Right ventricle myocardium inferior (tissue), 1 donor: ENCODE measurements at regions not wholly inside any gene's neighbourhood (a gene's known extent, or its start where the extent isn't known, plus 50 kb on each side); places are given as distances from the start of the nearest gene placed in this dataset.

Source experiments
- ATAC-seq: fragments of 200-7000 bp; cut with Tn5 transposase; one replicate; pipeline ENCODE4 v1.9.1; 2020; ENCODE audit warnings: mild to moderate bottlenecking, moderate library complexity
- DNase-seq: peaks from one replicate; pipeline ENCODE4 v3.0.0; 2021; ENCODE audit errors: missing footprints
- intact Hi-C: fragments of 100-400 bp; cut with DNase I; formaldehyde crosslinking; loops from one replicate; pipeline ENCODE4 v1.11.0; 2022
- donor health status: DM: no; HTN: yes; CAD: no; lungs with severe emphysema.

DNA sequence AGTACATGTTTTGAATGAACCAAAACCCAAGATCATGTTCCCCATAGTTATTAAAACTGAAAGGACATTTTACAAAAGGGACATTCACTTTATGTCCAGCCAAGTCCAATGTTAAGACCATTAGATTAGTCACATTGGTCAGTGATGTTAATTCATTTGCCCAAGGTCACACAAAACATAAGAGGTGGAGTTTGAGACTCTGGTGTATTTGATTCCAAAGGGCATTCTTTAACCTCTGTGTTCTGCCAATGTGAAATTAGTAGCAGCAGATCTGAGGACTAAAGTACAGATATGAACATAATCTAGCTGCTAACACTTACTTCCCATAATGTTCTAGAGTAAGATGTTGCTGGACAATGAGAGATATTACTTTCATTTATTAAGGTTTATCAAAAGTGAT, 425.6 kb downstream of the TUSC7 start:
- DNase-seq: no peak
- intact Hi-C loops: no loop called here
- no peak for ATAC-seq

DNA sequence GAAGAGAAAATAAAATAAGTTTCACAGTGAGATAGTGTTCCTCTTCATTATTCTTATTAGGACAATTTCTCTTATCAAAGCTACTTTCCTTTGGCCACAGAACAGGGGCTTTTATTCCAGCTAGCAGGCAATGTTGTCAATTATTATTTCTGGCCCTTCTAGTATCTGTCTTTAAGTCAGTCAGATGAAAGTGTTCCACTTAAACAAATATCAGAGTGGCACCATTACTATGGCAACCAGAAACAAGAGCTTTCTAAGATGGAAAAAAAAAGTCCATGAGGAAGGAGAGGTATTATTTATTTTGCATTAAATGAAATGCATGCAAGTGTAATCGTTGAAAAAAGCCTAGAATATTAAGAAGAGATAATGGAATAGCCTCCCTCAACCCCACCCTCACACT, 426.4 kb downstream of the TUSC7 start:
- no peak for DNase-seq
- no peak for ATAC-seq
- intact Hi-C loops: no loop called here

DNA sequence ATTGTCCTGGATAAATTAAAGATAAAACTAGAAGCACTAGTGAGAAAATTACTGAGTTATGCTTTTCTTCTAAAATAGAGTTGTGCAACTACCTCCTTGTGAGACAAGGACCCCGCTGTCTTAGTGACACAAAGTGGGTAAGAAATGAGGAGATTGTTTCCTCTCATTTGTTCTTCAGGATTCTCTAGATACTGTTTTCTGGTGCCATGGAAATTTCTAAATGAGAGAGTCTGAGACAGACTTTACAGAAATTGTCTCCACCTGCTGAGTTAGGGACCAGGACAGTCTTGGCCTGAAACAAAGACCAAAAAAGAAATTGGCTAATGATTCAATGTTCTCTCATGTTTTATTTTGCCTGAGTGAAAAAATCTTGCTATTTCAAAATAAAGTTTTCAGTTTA, 427.5 kb downstream of the TUSC7 start:
- no peak for ATAC-seq
- DNase-seq: no peak
- intact Hi-C loops: no loop called here

DNA sequence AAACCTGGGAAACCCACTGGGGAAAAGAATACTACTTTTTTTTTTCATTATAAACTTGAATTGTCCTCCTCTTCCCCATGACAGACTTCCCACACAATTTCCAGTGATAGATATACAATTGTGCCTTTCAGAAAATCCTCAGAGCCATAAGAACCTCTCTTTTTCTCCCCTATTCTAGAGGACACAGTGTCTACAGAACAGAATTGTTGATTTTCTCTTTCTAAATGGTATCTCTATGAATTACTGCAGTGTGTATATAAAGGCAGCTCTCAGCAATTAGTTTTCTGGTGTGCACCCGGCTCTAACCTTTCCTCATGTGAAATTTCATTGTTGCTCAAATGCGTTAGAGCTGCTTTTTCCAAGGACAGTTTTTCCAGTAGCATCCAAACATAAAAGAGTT, 430.1 kb downstream of the TUSC7 start:
- ATAC-seq (no peak), DNase-seq (no peak)
- intact Hi-C loops: no loop called here

DNA sequence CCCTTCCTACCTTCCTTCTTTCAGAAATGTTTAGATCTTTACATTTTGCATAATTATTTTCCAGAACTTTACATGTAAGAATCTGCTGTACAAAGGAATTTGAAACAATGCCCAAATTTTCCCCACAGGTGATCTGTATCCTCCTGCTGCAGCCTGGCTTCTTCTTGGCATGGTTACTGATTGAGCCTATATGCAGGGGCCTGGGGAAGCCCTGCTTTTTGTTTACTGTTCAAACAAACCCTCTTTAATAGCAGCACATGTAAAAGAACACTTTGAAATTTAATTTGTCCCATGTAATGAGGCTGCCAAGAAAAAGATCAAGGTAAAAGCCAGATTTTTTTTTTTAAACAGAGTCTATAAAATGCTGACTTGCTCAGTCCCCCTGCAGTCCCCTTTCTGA, 432.2 kb downstream of the TUSC7 start:
- intact Hi-C loops: no loop called here
- no peak for DNase-seq
- ATAC-seq: no peak

DNA sequence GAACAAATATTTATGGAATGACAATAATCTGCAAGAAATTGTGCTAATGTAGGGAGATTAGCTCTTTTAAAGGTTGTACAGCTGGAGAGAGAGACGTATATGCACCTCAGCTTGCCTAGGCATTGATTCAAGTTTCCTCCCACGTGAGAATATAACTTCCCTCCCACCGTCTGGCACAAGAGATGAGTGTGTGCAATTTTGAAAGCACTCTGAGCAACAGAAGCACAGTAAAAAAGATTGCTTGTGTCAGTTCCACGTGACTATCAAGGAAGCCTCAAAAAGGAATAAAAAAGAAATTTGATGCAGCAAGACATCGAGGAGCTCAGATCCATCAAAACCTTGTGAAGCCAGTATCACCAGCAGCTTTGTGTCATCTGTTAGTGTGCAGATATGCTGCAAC, 435.3 kb downstream of the TUSC7 start:
- ATAC-seq: no peak
- DNase-seq: no peak
- intact Hi-C loops: no loop called here

DNA sequence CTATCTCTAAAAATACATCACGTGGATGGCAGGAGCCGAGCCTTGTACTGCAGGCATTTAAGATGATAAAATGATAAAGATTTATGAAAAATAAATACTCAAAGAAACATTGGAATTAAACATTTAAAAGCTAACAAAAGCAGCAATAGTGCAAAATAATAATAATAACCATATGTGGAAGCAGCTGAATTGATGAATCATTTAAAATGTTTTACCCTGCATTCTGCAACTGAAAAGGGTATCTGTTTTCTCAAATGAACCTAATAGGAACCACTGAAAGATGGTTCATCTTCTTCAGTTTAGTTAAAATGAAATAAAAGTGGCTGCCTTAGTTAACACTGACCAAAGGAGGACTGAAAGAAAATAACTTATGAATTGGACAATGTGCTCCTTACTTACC, 436.1 kb downstream of the TUSC7 start:
- DNase-seq (no peak), ATAC-seq (no peak)
- intact Hi-C loops: no loop called here

DNA sequence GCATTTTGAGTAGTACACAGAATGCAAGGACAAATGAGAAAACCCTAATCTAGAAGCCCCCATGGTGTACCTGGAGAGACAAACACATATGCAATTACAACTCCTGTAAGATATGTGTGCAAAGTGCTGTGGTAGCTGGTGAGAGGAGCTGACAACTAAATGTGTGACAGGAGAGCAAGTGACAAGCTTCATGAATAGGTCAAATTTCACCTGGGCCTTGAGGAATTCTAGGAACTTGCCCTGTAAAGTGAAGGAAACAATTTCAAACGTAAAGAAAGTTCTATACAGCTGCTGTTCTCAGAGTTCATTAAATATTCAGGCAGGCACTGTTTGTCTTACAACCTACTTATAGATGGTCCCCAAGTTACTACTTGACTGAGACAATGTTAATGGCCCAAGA, 437.0 kb downstream of the TUSC7 start:
- ATAC-seq (no peak), DNase-seq (no peak)
- intact Hi-C loops: no loop called here

DNA sequence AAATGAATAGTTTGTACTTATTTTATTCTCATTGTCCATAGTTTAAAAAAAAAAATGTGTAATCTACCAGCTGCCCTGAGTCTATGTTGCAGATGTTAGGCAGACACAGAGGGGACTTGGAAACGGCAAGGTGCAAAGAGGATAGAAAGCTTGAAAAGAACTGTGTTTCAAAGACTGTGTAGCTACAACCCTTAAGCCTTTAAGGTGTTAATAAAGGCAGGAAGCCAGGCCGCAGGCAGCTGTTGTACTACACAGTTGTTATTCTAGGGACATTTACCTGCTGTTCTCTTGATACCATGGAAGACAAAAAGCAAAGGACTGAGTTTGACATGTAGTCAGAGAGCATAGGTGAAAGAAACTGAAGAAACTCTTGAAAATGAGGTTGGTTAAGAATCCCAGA, 440.0 kb downstream of the TUSC7 start:
- intact Hi-C loops: no loop called here
- no peak for ATAC-seq
- no peak for DNase-seq

DNA sequence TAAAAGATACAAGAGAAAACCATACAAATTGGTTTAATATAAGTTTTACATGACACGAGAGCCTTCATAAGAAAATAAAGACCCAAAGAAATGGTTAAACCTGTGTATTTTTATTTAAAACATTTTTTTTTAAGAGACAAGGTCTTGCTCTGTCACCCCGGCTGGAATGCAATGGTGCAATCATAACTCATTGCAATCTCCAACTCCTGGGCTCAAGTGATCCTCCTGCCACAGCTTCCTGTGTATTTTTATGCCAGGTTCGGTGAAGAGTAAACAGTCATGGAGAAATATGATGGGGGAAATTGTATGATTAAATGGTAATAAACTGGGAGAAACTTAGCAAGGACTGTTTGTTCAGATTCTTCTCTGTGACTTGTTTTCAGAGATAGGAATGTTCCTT, 441.0 kb downstream of the TUSC7 start:
- ATAC-seq: no peak
- intact Hi-C loops: no loop called here
- DNase-seq: no peak

DNA sequence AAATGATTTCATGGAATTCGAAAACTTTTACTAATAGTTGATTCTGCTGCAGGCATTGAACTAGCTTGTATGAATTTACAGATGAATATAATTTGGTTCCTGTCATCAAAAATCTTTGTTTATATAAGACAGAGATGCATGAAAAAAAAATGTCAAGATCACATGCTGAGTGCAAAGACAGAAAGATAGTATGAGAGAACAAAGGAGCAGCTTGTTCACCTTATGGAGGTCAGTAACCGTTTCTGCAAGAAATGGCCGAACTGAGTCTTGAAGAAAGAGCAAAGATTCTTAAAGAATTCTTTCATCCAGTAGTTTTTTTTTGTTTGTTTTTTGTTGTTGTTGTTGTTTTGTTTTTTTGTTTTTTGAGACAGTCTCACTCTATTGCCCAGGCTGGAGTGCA, 450.6 kb downstream of the TUSC7 start:
- DNase-seq (no peak), ATAC-seq (no peak)
- intact Hi-C loops: no loop called here

DNA sequence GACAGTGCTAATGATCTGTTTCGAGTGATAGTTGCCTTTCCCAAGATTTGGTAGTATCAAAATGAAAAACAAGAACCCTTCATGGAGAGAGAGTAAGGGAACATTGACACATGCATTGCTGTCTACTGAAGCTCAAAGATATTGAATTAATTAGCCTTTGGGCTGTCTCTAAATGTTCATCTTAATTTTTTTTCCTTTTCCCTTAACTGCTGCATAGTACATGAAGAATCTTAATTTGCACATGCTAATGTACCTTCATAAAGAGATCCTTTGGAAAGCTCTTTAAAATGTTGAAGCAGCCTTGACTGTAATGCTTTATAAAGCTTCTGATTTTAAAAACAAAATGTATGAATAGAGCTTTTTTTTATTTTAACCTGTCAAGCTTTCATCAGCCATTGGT, 452.2 kb downstream of the TUSC7 start:
- no peak for DNase-seq
- intact Hi-C loops: no loop called here
- ATAC-seq: no peak

DNA sequence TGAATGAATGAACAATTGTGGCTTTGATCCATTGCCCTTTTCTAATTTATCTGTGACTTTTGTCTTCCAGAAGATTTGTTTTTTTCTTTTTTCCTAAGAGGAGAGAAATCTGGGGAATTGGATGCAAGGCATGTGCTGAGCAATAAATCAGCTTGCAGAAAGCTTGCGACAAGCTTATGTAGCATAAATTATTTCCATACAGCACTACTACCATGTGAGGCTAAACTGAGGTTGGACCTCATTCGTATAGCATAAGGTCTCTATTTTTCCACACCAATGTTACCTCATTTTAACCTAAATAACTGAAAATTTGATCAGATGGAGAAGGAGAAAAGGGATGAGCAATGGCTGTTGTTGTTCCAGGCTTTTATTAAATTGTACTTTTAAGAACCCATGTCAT, 455.6 kb downstream of the TUSC7 start:
- DNase-seq (no peak), ATAC-seq (no peak)
- intact Hi-C loops: no loop called here

DNA sequence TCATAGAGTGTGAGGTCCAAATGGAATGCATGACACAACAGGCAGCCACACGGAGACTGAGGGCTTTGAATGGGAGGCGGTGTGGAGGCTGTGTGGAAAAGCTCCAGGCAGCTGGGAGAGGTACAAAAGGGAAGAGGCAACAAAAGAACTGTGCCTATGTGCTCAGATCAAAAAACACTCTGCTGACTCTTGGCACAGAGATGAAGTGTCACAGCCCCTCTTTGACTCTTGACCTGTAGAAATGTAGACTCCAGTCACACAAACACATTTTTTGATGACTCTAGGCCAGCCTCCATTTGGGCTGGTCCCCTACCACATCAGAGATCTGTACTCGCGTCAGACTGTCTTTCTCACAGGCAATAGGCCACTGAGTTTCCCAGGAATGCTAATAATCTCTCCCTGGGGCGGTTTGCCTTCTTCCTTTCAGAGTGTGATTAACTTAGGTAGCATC, 456.0 kb downstream of the TUSC7 start:
- ATAC-seq: no peak
- no peak for DNase-seq
- intact Hi-C loops: no loop called here

DNA sequence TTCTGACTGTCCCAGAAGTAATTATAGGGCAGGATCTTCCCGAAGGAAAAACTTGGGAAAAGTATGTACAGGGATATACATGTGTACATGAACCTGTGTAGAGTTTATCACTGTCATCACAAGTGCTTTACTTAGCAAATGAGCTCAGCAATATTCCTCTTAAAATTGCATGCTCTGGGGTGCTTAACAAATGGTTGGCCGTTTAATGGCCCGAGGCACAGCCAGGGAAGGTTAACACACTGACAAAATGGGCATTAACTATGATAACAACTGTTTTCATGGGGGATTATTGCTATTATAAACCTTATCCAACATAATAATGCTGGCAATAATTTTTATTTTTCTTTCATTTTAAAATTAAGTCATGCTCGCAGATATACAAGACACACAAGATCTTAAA, 459.3 kb downstream of the TUSC7 start:
- ATAC-seq (no peak), DNase-seq (no peak)
- intact Hi-C loops: no loop called here

DNA sequence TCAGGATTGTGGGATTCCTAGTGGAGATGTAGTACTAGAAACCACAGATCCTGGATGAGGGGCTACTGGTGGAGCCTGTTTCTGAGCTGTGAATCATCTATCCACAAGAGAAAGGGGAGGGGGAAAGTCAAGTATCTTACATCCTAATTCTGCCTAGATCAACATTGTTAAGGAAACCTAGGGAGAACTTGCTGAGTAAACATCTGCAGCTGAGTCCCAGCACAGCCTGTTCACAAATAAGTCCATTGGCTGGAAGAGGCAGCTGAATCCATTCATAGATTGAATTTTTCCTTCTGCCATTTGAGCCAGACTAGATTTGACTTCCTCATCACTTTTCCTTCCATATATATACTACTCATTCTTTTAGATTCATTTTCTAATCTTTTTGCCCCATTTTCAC, 460.5 kb downstream of the TUSC7 start:
- DNase-seq: no peak
- no peak for ATAC-seq
- intact Hi-C loops: no loop called here

DNA sequence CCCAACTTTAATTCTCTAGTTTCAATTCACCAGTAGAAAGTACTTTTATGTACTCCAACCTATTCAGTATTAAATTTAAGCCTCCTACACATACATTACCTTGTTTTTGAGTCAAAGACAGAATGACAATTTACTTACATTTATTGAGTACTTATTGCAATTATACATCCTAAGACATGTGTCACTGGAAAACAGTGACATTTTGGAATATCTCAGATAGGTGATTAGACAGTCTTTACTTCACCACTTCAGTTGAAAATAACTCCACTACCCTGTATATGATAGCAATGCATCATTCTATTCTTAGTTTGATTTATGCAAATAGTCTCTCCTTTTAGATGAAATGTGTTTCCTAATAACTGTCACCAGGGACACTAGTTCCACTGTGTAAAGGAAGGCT, 461.5 kb downstream of the TUSC7 start:
- DNase-seq (no peak), ATAC-seq (no peak)
- intact Hi-C loops: no loop called here

DNA sequence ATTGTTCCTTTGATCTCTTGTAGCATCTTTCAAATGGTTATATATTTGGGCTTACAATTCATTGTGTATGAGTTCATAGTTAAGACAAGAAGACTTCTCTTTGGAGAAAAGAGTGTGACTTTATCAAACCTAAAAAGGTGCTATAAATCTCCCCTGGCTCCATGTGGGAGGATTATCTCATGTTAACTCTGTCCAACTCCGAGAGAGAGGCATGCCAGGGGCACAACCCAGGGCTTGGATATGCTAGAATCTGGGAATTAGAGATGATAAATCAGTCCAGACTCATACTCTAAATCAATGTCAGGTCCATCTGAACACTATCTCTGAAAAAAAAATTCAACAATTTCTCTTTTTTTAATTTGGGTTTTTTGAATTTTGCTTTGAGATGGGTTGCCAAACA, 462.8 kb downstream of the TUSC7 start:
- intact Hi-C loops: no loop called here
- DNase-seq (no peak), ATAC-seq (no peak)

DNA sequence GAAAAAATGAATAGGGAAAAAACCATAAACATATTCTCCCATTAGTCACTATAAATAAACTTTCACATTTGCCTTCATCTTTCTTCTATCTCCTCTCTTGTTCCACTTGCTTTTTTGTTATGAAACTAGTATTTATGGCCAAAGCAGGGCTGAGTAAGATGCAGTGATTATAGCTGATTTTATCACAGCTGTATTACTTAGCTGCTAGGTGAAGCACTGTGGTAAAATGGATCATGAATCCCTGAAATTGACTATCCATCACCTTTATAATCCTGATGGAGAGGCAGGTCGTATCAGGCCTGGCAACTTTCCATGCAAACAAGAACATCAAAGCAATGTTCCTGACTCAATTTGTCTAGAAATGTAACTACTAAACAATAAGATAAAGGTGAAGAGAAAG, 471.6 kb downstream of the TUSC7 start:
- no peak for DNase-seq
- ATAC-seq: no peak
- intact Hi-C loops: no loop called here

DNA sequence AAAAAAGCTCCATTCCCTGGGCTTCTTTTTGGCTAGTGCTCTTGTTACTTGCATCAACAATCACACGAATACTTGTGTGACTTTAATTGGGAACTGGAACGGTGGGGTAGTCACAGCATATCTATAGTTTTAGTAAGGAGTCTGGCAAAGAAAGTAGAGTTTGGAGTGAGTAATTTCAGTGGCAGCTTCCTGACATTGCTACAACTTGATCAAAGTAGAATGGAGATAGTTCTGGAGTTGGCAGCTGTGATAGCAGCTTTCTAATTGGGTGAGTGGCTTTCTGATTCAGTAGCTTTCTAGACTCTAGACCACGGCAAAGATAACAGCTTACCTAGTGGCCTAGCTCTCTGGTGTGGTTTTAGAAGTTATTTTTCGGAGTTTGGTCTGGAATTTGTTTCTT, 475.0 kb downstream of the TUSC7 start:
- no peak for DNase-seq
- intact Hi-C loops: no loop called here
- ATAC-seq: no peak

DNA sequence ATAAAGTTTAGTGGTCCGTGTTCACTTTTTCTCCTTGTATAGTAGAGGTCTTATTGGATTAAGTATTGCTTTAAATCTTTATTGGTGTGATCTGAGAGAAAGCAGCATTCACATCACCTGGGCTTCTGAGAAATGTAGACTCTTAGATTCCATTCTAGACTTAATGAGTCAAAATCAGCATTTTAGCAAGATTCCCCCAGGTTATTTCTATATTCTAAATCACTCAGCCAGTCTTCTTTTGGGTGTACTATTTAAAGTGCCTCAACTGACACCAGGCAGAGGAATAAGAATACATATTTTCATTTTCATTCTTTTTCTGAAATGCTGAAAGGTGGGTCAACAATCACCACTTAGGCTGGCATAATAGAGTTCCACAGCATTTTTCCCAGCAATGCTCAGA, 481.7 kb downstream of the TUSC7 start:
- no peak for ATAC-seq
- no peak for DNase-seq
- intact Hi-C loops: no loop called here

DNA sequence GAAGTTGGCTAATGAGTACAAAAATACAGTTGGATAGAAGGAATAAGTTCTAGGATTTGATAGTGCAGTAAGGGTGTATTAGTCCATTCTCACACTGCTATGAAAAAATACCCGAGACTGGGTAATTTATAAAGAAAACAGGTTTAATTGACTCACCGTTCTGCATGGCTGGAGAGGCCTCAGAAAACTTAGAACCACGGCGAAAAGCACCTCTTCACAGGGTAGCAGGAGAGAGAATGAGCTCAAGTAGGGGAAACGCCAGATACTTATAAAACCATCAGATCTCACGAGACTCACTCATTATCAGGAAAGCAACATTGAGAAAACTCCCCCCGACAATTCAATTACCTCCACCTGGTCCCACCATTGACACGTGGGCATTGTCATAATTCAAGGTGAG, 483.3 kb downstream of the TUSC7 start:
- ATAC-seq (no peak), DNase-seq (no peak)
- intact Hi-C loops: no loop called here
